GM12892 (cell line): ENCODE measurements at regions not wholly inside any gene's neighbourhood (a gene's known extent, or its start where the extent isn't known, plus 50 kb on each side); places are given as distances from the start of the nearest gene placed in this dataset.

Source experiments
- POLR2A ChIP-seq: IDR thresholded peaks from 2 replicates; pipeline ENCODE4 v1.6.1; 2011; ENCODE audit warnings: low read depth, low read length, control low read depth
- POLR2AphosphoS5 ChIP-seq: IDR thresholded peaks from 2 replicates; pipeline ENCODE4 v1.6.1; 2011; ENCODE audit warnings: low read depth, low read length, control low read depth

- TF ChIP-seq POLR2AphosphoS5 (no peak), POLR2A (no peak)
Observed at GRCh38 chr1:38444311-38444710, 397.7 kb upstream of the POU3F1 start.
